ENCODE measurements at regions not wholly inside any gene's neighbourhood (a gene's known extent, or its start where the extent isn't known, plus 50 kb on each side); places are given as distances from the start of the nearest gene placed in this dataset.
"Not testable (repeated sequence)": the region's sequence is repeated elsewhere in the genome, so short reads cannot be mapped to it uniquely, and the experiment has no call there.

DNA sequence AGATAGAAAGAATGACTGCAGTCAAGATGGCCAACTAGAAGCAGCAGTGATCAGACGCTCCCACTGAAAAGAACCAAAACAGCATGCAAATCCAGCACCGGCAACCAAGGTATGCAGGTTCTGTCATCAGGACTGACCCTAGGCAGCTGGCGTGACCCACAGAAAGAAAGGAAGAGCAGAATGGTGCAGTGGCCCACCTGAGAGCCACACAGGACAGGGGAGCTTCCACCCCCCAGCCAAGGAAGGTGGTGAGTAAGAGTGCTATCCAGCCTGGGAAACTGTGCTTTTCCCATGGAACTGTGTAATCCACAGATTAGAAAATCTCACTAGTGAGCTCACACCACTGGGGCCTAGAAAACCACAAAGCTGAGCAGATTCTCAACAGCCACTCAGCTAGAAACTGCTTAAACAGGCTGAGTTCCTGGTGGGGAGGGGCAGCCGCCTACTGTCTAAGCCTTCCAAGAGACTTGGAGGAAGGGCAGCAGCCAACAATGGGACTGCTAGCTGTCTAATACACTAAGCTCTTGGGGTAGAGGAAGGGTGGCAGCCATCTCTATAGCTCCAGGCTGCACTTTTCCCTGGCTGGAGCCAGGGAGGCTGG, 127.9 kb downstream of the EVA1A start:
- DNase-seq (ENCODE audit: low read depth, low spot score), result no peak
- Histone ChIP-seq H3K27ac (ENCODE audit: low read length) (no peak overlapping the region), H3K27me3 (ENCODE audit: control insufficient read depth, insufficient read depth, low read length) (no peaks in the 10 kb centered on the region), H3K4me3 (ENCODE audit: low read length) (no peak overlapping the region), H3K36me3 (ENCODE audit: control insufficient read depth, insufficient read depth, low read length) (no peaks in the 10 kb centered on the region), H3K4me1 (ENCODE audit: control insufficient read depth, insufficient read depth, low read length) (peaks cover 2% of the 10 kb centered on the region; the same call in 1 of the 2 replicates), H3K9me3 (ENCODE audit: control insufficient read depth, insufficient read depth, low read length) (no peaks in the 10 kb centered on the region)
- no CpG with 5 or more reads among the region's 4 CpGs for WGBS (ENCODE audit: insufficient coverage, insufficient read length)

DNA sequence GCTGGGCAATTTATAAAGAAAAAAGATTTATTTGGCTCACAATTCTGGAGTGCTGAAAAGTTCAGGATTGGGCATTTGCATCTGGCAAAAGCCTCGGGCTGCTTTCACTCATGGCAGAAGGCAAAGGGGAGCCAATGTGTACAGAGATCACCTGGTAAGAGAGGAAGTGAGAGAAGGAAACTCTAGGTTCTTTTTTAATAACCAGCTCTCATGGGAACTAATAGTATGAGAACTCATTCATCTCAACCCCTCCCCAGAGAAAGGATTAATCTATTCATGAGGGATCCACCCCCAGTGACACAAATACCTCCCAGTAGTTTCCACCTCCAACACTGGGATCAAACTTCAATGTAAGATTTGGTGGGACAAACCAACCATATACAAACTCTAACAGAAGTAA, 129.0 kb downstream of the EVA1A start:
- Histone ChIP-seq H3K4me1 (ENCODE audit: control insufficient read depth, insufficient read depth, low read length) (peaks cover 2% of the 10 kb centered on the region; the same call in 1 of the 2 replicates), H3K27ac (ENCODE audit: low read length) (no peak overlapping the region), H3K9me3 (ENCODE audit: control insufficient read depth, insufficient read depth, low read length) (no peaks in the 10 kb centered on the region), H3K36me3 (ENCODE audit: control insufficient read depth, insufficient read depth, low read length) (no peaks in the 10 kb centered on the region), H3K27me3 (ENCODE audit: control insufficient read depth, insufficient read depth, low read length) (no peaks in the 10 kb centered on the region), H3K4me3 (ENCODE audit: low read length) (no peak overlapping the region)
- WGBS (ENCODE audit: insufficient coverage, insufficient read length), result no CpG with 5 or more reads among the region's 1 CpG
- DNase-seq (ENCODE audit: low read depth, low spot score), result no peak

DNA sequence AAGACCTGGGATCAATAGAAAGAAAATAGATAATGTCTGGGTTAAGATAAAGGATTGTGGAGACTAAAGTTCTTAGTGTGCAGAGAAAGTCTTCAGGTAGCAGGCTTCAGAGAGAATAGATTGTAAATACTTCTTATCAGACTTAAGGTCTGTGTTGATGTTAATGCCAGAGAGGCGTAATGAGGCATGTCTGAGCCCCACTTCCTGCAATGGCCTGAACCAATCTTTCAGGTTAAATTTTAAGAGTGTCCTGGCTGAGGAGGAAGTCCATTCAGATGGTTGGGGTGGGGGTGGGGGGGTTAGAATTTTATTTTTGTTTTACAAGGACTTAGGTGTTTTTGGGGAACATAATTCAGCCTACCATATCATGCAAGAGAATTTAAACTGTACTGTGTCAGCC, 129.5 kb downstream of the EVA1A start:
- peaks cover 2% of the 10 kb centered on the region; the same call in 1 of the 2 replicates for H3K4me1 ChIP-seq (ENCODE audit: control insufficient read depth, insufficient read depth, low read length)
- WGBS (ENCODE audit: insufficient coverage, insufficient read length), result no CpG with 5 or more reads among the region's 1 CpG
- H3K27ac ChIP-seq (ENCODE audit: low read length), result no peak overlapping the region
- H3K36me3 ChIP-seq (ENCODE audit: control insufficient read depth, insufficient read depth, low read length), result no peaks in the 10 kb centered on the region
- no peak overlapping the region for H3K4me3 ChIP-seq (ENCODE audit: low read length)
- H3K9me3 ChIP-seq (ENCODE audit: control insufficient read depth, insufficient read depth, low read length), result no peaks in the 10 kb centered on the region
- no peak for DNase-seq (ENCODE audit: low read depth, low spot score)
- no peaks in the 10 kb centered on the region for H3K27me3 ChIP-seq (ENCODE audit: control insufficient read depth, insufficient read depth, low read length)

DNA sequence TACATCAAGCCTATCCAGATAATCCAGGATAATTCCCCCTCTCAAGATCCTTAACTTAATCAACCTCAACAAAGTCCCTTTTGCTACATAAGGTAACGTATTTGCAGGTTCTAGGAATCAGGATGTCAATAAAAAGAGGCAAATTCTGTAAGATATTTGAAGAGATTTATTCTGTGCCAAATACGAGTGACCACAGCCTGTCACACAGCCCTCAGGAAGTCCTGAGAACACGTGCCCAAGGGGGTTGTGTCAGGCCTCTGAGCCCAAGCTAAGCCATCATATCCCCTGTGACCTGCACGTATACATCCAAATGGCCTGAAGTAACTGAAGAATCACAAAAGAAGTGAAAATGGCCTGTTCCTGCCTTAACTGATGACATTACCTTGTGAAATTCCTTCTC, 130.3 kb downstream of the EVA1A start:
- not testable (repeated sequence) for H3K4me1 ChIP-seq (ENCODE audit: control insufficient read depth, insufficient read depth, low read length); H3K27ac ChIP-seq (ENCODE audit: low read length); DNase-seq (ENCODE audit: low read depth, low spot score); H3K4me3 ChIP-seq (ENCODE audit: low read length); H3K27me3 ChIP-seq (ENCODE audit: control insufficient read depth, insufficient read depth, low read length); H3K36me3 ChIP-seq (ENCODE audit: control insufficient read depth, insufficient read depth, low read length); H3K9me3 ChIP-seq (ENCODE audit: control insufficient read depth, insufficient read depth, low read length)
- WGBS (ENCODE audit: insufficient coverage, insufficient read length), result no CpG with 5 or more reads among the region's 4 CpGs

DNA sequence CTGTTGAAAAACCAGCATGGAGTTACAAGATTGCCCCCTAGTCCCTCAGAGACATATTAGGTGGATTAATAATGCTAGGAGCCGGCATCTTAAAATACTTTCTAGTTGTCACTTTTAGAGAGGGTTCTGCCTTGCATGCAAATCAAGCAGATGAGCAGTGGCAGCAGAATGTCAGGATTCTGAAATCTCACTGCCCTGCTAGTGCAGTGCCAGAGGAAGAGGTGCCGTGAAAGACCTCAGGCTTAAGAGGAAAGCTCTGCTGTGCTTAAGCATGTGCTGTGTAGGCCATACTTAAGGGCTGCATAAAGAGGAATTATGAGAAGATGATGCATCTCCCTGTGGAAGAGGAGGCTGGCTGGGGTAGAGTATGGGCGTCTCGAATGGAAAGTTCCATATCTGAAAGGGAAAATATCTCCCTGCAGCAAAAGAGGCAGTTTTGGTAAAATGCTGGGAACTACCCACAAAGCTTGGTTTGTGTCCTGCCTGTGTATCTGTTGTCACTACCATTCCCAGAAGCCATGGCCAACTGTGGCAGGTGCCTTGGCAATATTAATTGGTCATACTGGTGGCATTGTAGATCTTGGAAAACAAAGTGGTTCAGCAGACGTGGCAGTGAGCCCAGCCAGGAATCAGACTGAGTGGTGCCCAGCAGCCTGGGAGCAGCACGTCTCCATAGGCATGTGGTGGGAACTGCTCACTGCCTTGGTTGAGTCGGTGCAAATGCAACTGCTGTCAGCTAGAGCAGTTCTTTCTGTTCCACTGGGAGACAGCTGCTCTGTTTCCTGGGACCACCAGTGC, 131.9 kb downstream of the EVA1A start:
- no peak for DNase-seq (ENCODE audit: low read depth, low spot score)
- Histone ChIP-seq H3K27ac (ENCODE audit: low read length) (no peak overlapping the region), H3K36me3 (ENCODE audit: control insufficient read depth, insufficient read depth, low read length) (no peaks in the 10 kb centered on the region), H3K9me3 (ENCODE audit: control insufficient read depth, insufficient read depth, low read length) (no peaks in the 10 kb centered on the region), H3K27me3 (ENCODE audit: control insufficient read depth, insufficient read depth, low read length) (no peaks in the 10 kb centered on the region), H3K4me3 (ENCODE audit: low read length) (no peak overlapping the region), H3K4me1 (ENCODE audit: control insufficient read depth, insufficient read depth, low read length) (peaks cover 2% of the 10 kb centered on the region; the same call in 1 of the 2 replicates)
- WGBS (ENCODE audit: insufficient coverage, insufficient read length), result no CpG with 5 or more reads among the region's 7 CpGs

DNA sequence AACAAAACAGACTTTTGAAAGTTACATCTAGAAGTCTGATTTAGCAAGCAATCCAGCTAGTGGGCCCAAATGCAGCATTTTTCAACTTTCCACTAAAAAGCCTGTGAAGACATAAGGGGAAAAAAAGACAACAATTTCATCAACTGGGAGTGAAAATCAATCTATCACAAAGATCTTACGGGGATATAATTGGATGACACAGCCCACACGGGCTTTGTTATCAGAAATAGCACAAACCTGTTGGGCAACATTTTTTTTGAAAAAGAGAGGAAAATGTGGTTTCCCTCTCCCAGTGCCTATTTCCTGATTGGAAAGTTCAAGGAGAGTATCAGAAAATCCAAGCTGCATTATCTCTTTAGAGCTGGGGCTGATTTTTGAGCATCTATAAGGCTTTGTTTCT, 132.7 kb downstream of the EVA1A start:
- Histone ChIP-seq H3K27ac (ENCODE audit: low read length) (no peak overlapping the region), H3K9me3 (ENCODE audit: control insufficient read depth, insufficient read depth, low read length) (no peaks in the 10 kb centered on the region), H3K4me3 (ENCODE audit: low read length) (no peak overlapping the region), H3K4me1 (ENCODE audit: control insufficient read depth, insufficient read depth, low read length) (peaks cover 2% of the 10 kb centered on the region; the same call in 1 of the 2 replicates), H3K36me3 (ENCODE audit: control insufficient read depth, insufficient read depth, low read length) (no peaks in the 10 kb centered on the region), H3K27me3 (ENCODE audit: control insufficient read depth, insufficient read depth, low read length) (no peaks in the 10 kb centered on the region)
- DNase-seq (ENCODE audit: low read depth, low spot score), result no peak
- WGBS (ENCODE audit: insufficient coverage, insufficient read length), result no CpG with 5 or more reads among the region's 2 CpGs

DNA sequence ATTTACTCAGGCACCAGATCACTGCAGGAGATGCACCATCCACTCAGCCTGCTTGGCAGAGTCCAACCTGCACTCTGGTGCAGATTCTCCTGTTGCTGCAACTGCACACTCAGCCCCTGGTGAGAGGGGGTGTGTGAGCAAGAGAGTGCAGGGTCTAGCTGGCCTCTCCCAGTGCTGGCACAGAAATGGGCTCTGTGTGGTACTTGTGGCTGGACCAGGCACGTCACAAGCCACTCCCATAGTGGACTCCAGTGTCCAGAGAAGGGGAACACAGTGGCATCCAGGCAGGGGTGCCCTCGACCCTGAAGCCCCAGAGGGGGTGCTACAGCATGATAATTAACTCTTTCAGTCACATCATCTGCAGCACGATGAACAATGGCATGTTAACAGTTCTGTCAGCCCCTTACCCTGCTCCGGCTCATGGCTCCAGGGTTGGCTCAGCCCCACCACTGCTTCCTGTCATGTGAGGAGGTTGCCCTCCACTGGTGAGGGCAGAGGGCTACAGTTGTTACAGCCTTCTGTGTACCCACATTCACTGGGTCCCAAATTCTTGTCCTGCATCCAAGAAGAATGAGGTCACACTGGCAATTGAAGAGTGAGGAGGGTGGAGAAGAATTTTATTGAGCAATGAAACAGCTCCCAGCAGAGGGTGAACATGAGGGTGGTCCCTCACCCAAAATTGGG, 135.7 kb downstream of the EVA1A start:
- Histone ChIP-seq H3K4me1 (ENCODE audit: control insufficient read depth, insufficient read depth, low read length) (no peaks in the 10 kb centered on the region; the same call in 1 of the 2 replicates), H3K27me3 (ENCODE audit: control insufficient read depth, insufficient read depth, low read length) (no peaks in the 10 kb centered on the region; the same call in 1 of the 2 replicates), H3K9me3 (ENCODE audit: control insufficient read depth, insufficient read depth, low read length) (no peaks in the 10 kb centered on the region), H3K36me3 (ENCODE audit: control insufficient read depth, insufficient read depth, low read length) (no peaks in the 10 kb centered on the region), H3K27ac (ENCODE audit: low read length) (no peak overlapping the region), H3K4me3 (ENCODE audit: low read length) (no peak overlapping the region)
- no CpG with 5 or more reads among the region's 4 CpGs for WGBS (ENCODE audit: insufficient coverage, insufficient read length)
- no peak for DNase-seq (ENCODE audit: low read depth, low spot score)

DNA sequence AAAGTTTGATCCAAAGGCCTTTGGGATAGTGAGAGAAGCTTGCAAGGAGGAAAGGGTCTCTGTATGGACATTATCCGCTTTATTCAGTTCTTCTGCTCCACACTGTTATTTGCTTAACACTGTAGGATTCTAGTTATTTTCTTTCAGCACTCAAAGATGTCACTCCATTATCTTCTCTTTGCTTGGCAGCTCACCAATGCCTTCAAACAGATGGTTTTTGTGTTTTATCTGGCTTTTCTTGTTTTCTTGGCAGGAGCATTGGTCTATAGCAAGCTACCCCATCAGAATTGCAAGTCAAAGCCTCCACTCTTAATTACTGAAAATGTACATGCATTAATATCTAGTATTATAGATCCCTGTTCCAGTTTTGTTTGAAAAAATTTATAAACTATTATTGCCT, 138.8 kb downstream of the EVA1A start:
- no peak for DNase-seq (ENCODE audit: low read depth, low spot score)
- Histone ChIP-seq H3K9me3 (ENCODE audit: control insufficient read depth, insufficient read depth, low read length) (no peaks in the 10 kb centered on the region), H3K27ac (ENCODE audit: low read length) (no peak overlapping the region), H3K36me3 (ENCODE audit: control insufficient read depth, insufficient read depth, low read length) (no peaks in the 10 kb centered on the region), H3K27me3 (ENCODE audit: control insufficient read depth, insufficient read depth, low read length) (no peaks in the 10 kb centered on the region; the same call in 1 of the 2 replicates), H3K4me1 (ENCODE audit: control insufficient read depth, insufficient read depth, low read length) (no peaks in the 10 kb centered on the region; the same call in 1 of the 2 replicates), H3K4me3 (ENCODE audit: low read length) (no peak overlapping the region)
- WGBS (ENCODE audit: insufficient coverage, insufficient read length), result no CpG with 5 or more reads among the region's 1 CpG

DNA sequence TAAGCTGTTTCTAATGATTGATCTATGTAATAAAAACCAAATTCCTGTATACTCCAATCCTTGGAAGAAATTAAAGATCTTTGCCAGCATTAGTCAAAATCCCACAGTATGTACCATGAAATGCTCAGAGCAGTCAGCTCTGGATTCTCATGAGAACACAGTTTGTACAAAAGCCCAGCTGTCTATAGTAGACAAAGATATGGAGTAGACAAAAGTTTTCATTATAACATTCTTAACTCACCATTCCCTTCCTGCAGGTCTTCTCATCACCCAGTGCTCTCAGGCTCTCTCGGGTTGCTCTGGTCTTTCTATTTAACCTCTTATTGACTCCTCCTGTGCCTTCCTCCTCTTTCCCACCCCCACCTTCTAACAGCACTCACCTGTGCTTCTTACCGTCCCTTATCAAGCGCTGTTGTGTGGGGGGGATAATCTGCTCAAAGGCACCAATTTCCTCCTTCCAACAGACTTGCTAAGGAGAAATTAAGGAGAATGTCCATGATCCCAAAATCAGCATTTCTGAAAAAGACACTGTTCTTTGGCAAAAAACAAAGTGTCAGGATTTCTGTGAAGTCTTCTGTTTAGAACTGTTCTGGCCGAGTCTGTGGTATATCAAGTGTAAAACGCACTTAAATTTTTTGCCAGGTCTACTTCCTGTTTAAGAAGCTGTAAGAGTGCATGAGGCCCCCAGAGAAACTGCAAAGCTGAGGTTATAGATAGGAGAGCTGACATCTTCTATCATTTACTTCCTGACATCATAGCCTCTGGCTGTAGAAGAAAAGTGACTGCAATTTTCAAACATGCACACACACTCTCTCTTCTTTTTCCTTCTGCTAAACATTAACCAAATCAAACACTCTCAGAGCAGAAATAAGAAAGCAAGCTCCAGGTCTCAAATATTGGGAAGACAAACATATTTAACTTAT, 144.1 kb downstream of the EVA1A start:
- no CpG with 5 or more reads among the region's 5 CpGs for WGBS (ENCODE audit: insufficient coverage, insufficient read length)
- no peak for DNase-seq (ENCODE audit: low read depth, low spot score)
- Histone ChIP-seq H3K4me1 (ENCODE audit: control insufficient read depth, insufficient read depth, low read length) (no peaks in the 10 kb centered on the region; the same call in 1 of the 2 replicates), H3K9me3 (ENCODE audit: control insufficient read depth, insufficient read depth, low read length) (no peaks in the 10 kb centered on the region), H3K4me3 (ENCODE audit: low read length) (no peak overlapping the region), H3K27me3 (ENCODE audit: control insufficient read depth, insufficient read depth, low read length) (no peaks in the 10 kb centered on the region; the same call in 1 of the 2 replicates), H3K27ac (ENCODE audit: low read length) (no peak overlapping the region), H3K36me3 (ENCODE audit: control insufficient read depth, insufficient read depth, low read length) (no peaks in the 10 kb centered on the region)

DNA sequence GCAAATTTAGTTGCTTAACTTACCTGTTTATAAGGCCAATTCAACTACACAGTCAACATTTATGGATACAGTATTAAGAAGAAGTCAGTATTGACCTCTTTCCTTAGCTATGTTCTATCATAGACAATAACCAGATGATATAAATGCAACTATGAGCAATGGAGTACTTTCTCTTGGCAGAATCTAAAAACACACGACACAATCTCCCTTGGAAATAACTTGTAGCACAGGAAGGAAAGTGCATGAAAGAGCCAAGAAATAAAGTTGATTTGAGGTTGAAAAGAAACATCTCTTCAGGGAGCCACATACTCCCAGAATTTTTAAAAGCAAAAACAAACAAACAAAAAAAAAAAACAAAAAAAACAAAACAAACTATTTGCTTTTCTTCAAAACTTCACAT, 145.0 kb downstream of the EVA1A start:
- Histone ChIP-seq H3K36me3 (ENCODE audit: control insufficient read depth, insufficient read depth, low read length) (no peaks in the 10 kb centered on the region), H3K9me3 (ENCODE audit: control insufficient read depth, insufficient read depth, low read length) (no peaks in the 10 kb centered on the region), H3K4me1 (ENCODE audit: control insufficient read depth, insufficient read depth, low read length) (no peaks in the 10 kb centered on the region; the same call in 1 of the 2 replicates), H3K4me3 (ENCODE audit: low read length) (no peak overlapping the region), H3K27me3 (ENCODE audit: control insufficient read depth, insufficient read depth, low read length) (no peaks in the 10 kb centered on the region), H3K27ac (ENCODE audit: low read length) (no peak overlapping the region)
- no peak for DNase-seq (ENCODE audit: low read depth, low spot score)
- no CpG with 5 or more reads among the region's 1 CpG for WGBS (ENCODE audit: insufficient coverage, insufficient read length)

All from iPS DF 6.9 (cell line).